GM13976 (cell line): ENCODE measurements at regions not wholly inside any gene's neighbourhood (a gene's known extent, or its start where the extent isn't known, plus 50 kb on each side); places are given as distances from the start of the nearest gene placed in this dataset.
"Not testable (repeated sequence)": the region's sequence is repeated elsewhere in the genome, so short reads cannot be mapped to it uniquely, and the experiment has no call there.

Experiments used
- DNase-seq: peaks from one replicate; pipeline ENCODE4 v3.0.0; 2012; ENCODE audit warnings: low spot score
- CTCF ChIP-seq: IDR thresholded peaks from 2 replicates; pipeline ENCODE4 v1.5.1; 2012; ENCODE audit warnings: borderline replicate concordance, mild to moderate bottlenecking; ENCODE audit not compliant: insufficient read depth; ENCODE audit errors: extremely low read depth, missing control alignments, control extremely low read depth
- in situ Hi-C: fragments of 300-500 bp; cut with MboI; formaldehyde crosslinking; loops from one replicate; pipeline ENCODE4 v1.12.0; 2022; ENCODE audit warnings: low sequenced_read_pairs, mixed read lengths, inconsistent platforms; ENCODE audit not compliant: unreplicated experiment

GRCh38 chr6:10313799-10314162 is 101.1 kb downstream of the TFAP2A start:
- DNase-seq, result no peak
- in situ Hi-C loops, result no loop called here
- TF ChIP-seq CTCF, result no peak

- no peak for TF ChIP-seq CTCF
- DNase-seq, result no peak
- in situ Hi-C loops, result no loop called here
Measured at GRCh38 chr6:10312445-10312844, 102.4 kb downstream of the TFAP2A start.

- DNase-seq, in situ Hi-C loops: not testable (repeated sequence)
Measured at GRCh38 chr6:10311546-10312405, 103.1 kb downstream of the TFAP2A start.

- TF ChIP-seq CTCF, result no peak
- in situ Hi-C loops, result no loop called here
- no peak for DNase-seq
Measured at GRCh38 chr6:10310826-10311225, 104.0 kb downstream of the TFAP2A start.

GRCh38 chr6:10310330-10310653 is 104.6 kb downstream of the TFAP2A start:
- in situ Hi-C loops, result no loop called here
- no peak for DNase-seq
- TF ChIP-seq CTCF, result no peak

GRCh38 chr6:10309457-10310329 is 105.2 kb downstream of the TFAP2A start:
- TF ChIP-seq CTCF, result no peak
- no peak for DNase-seq
- in situ Hi-C loops, result no loop called here

- no peak for TF ChIP-seq CTCF
- in situ Hi-C loops, result no loop called here
Measured at GRCh38 chr6:10307476-10307875, 107.4 kb downstream of the TFAP2A start.

More at GRCh38 chr6:10307476-10307875, 107.4 kb downstream of the TFAP2A start:
- no peak for DNase-seq
